Tibial artery (tissue), 4 donors: ENCODE measurements at regions not wholly inside any gene's neighbourhood (a gene's known extent, or its start where the extent isn't known, plus 50 kb on each side); places are given as distances from the start of the nearest gene placed in this dataset.

ENCODE experiments used
- DNase-seq, 2 donors: peaks; one replicate each; pipeline ENCODE4 v3.0.0-alpha.2; 2019
- H3K27ac ChIP-seq, 2 donors: fragments of 200-600 bp; sonication (generic) in 1 of 2; 1 replicate in 1 of 2; 2 replicates in 1 of 2; pipeline ENCODE4 v1.5.1; 2018 to 2019; ENCODE audit warnings: mild to moderate bottlenecking in 1 of 2
- H3K27me3 ChIP-seq, 2 donors: fragments of 200-600 bp; sonication (generic) in 1 of 2; one replicate each; pipeline versions ENCODE4 v1.5.1 to v1.6.0; 2016 to 2019
- H3K36me3 ChIP-seq, 3 donors: fragments of 200-600 bp; sonication (generic) in 2 of 3; one replicate each; pipeline ENCODE4 v1.5.1; 2016 to 2019; ENCODE audit warnings: mild to moderate bottlenecking in 2 of 3
- H3K4me1 ChIP-seq, 4 donors: fragments of 200-600 bp; sonication (generic) in 2 of 4; 1 replicate in 3 of 4; 2 replicates in 1 of 4; pipeline ENCODE4 v1.5.1; 2016 to 2019
- H3K4me3 ChIP-seq, 2 donors: fragments of 200-600 bp; sonication (generic) in 1 of 2; 1 replicate in 1 of 2; 2 replicates in 1 of 2; pipeline ENCODE4 v1.5.1; 2018 to 2019; ENCODE audit warnings: mild to moderate bottlenecking in 2 of 2
- H3K9me3 ChIP-seq, 3 donors: fragments of 200-600 bp; sonication (generic) in 1 of 3; one replicate each; pipeline ENCODE4 v1.5.1; 2016 to 2019
- CTCF ChIP-seq, 2 experiments: fragments of 200-600 bp in 1 of 2; fragments of 450-650 bp in 1 of 2; IDR thresholded peaks; one replicate each; pipeline ENCODE4 v1.5.1; 2017 to 2019; ENCODE audit warnings: antibody characterized with exemption in 2 of 2, mild to moderate bottlenecking in 1 of 2, moderate library complexity in 1 of 2
- intact Hi-C: fragments of 100-400 bp; cut with DNase I; formaldehyde crosslinking; loops from one replicate; pipeline ENCODE4 v1.15.0; 2023; ENCODE audit warnings: low total_unique reads

GRCh38 chr3:144294659-144295538, 323.3 kb downstream of the DIPK2A start:
- Histone ChIP-seq H3K27me3 (no peaks in the 10 kb centered on the region), H3K4me1 (no peaks in the 10 kb centered on the region), H3K9me3 (no peaks in the 10 kb centered on the region), H3K36me3 (no peaks in the 10 kb centered on the region), H3K4me3 (no peak overlapping the region), H3K27ac (no peak overlapping the region)
- intact Hi-C loops, result no loop called here
- no peak for TF ChIP-seq CTCF (IDR thresholded peaks at IDR 0.05)
- no peak for DNase-seq

- H3K27ac ChIP-seq, result no peak overlapping the region
- no peak for DNase-seq
- no peak overlapping the region for H3K4me3 ChIP-seq
- H3K9me3 ChIP-seq, result no peaks in the 10 kb centered on the region
- intact Hi-C loops, result no loop called here
- no peaks in the 10 kb centered on the region for H3K27me3 ChIP-seq
- H3K36me3 ChIP-seq, result no peaks in the 10 kb centered on the region
- TF ChIP-seq CTCF (IDR thresholded peaks at IDR 0.05), result no peak
- H3K4me1 ChIP-seq, result no peaks in the 10 kb centered on the region
Measured at GRCh38 chr3:144295613-144296012, 324.0 kb downstream of the DIPK2A start.

GRCh38 chr3:144296808-144297207, 325.2 kb downstream of the DIPK2A start:
- no peaks in the 10 kb centered on the region for H3K9me3 ChIP-seq
- H3K27ac ChIP-seq, result no peak overlapping the region
- no peak for TF ChIP-seq CTCF (IDR thresholded peaks at IDR 0.05)
- DNase-seq, result no peak
- H3K36me3 ChIP-seq, result no peaks in the 10 kb centered on the region
- H3K27me3 ChIP-seq, result no peaks in the 10 kb centered on the region
- no peak overlapping the region for H3K4me3 ChIP-seq
- no peaks in the 10 kb centered on the region for H3K4me1 ChIP-seq
- intact Hi-C loops, result no loop called here

GRCh38 chr3:144301863-144302262, 330.2 kb downstream of the DIPK2A start:
- intact Hi-C loops, result no loop called here
- Histone ChIP-seq H3K4me3 (no peak overlapping the region), H3K27me3 (no peaks in the 10 kb centered on the region), H3K9me3 (peaks cover 0 to 4% (median 0%) of the 10 kb centered on the region in 3 donors), H3K27ac (no peak overlapping the region), H3K36me3 (peaks cover 0 to 5% (median 0%) of the 10 kb centered on the region in 3 donors), H3K4me1 (no peaks in the 10 kb centered on the region)
- no peak for TF ChIP-seq CTCF (IDR thresholded peaks at IDR 0.05)
- DNase-seq, result no peak

GRCh38 chr3:144307951-144308350, 336.3 kb downstream of the DIPK2A start:
- intact Hi-C loops, result no loop called here
- DNase-seq, result no peak
- Histone ChIP-seq H3K4me3 (no peak overlapping the region), H3K27me3 (no peaks in the 10 kb centered on the region), H3K9me3 (peaks cover 0 to 4% (median 0%) of the 10 kb centered on the region in 3 donors), H3K27ac (no peak overlapping the region), H3K36me3 (peaks cover 0 to 5% (median 0%) of the 10 kb centered on the region in 3 donors), H3K4me1 (no peaks in the 10 kb centered on the region)
- TF ChIP-seq CTCF (IDR thresholded peaks at IDR 0.05), result no peak
